Right hindlimb (tissue), 1 donor: ENCODE measurements at regions not wholly inside any gene's neighbourhood (a gene's known extent, or its start where the extent isn't known, plus 50 kb on each side); places are given as distances from the start of the nearest gene placed in this dataset.
A peak's percentile ranks its signal among the peaks of the same experiment; 100 is the strongest.
"Not testable (repeated sequence)": the region's sequence is repeated elsewhere in the genome, so short reads cannot be mapped to it uniquely, and the experiment has no call there.

Experiments
- DNase-seq: peaks from one replicate; pipeline ENCODE4 v3.0.0-alpha.2; 2018

GRCh38 chr6:156599366-156599765 is 177.8 kb upstream of the ARID1B start:
- DNase-seq: peak; percentile 58

- DNase-seq: no peak
These were observed 178.4 kb upstream of the ARID1B start for GRCh38 chr6:156598855-156599180.

GRCh38 chr6:156598071-156598854 is 178.9 kb upstream of the ARID1B start:
- no peak for DNase-seq

GRCh38 chr6:156597095-156597494 is 180.1 kb upstream of the ARID1B start:
- DNase-seq: no peak

- DNase-seq: no peak
These were observed 181.7 kb upstream of the ARID1B start for GRCh38 chr6:156595476-156595875.

- DNase-seq: no peak
These were observed 183.3 kb upstream of the ARID1B start for GRCh38 chr6:156593893-156594292.

- no peak for DNase-seq
These were observed 184.1 kb upstream of the ARID1B start for GRCh38 chr6:156593127-156593526.

GRCh38 chr6:156590482-156590881 is 186.7 kb upstream of the ARID1B start:
- DNase-seq: no peak

GRCh38 chr6:156589281-156589680 is 187.9 kb upstream of the ARID1B start:
- no peak for DNase-seq

- DNase-seq: no peak
These were observed 189.4 kb upstream of the ARID1B start for GRCh38 chr6:156587751-156588301.

GRCh38 chr6:156587071-156587470 is 190.1 kb upstream of the ARID1B start:
- DNase-seq: no peak

GRCh38 chr6:156585859-156586258 is 191.3 kb upstream of the ARID1B start:
- no peak for DNase-seq

- DNase-seq: not testable (repeated sequence)
These were observed 193.1 kb upstream of the ARID1B start for GRCh38 chr6:156584121-156584520.

- no peak for DNase-seq
These were observed 194.1 kb upstream of the ARID1B start for GRCh38 chr6:156583083-156583482.

GRCh38 chr6:156582509-156582992 is 194.6 kb upstream of the ARID1B start:
- DNase-seq: no peak

- DNase-seq: no peak
These were observed 197.6 kb upstream of the ARID1B start for GRCh38 chr6:156579564-156579963.

GRCh38 chr6:156577749-156578148 is 199.4 kb upstream of the ARID1B start:
- DNase-seq: no peak

- no peak for DNase-seq
These were observed 201.8 kb upstream of the ARID1B start for GRCh38 chr6:156575361-156575760.

- no peak for DNase-seq
These were observed 212.4 kb upstream of the ARID1B start for GRCh38 chr6:156564807-156565149.

- DNase-seq: peak; percentile 76
These were observed 212.9 kb upstream of the ARID1B start for GRCh38 chr6:156564127-156564806.

- DNase-seq: no peak
These were observed 213.5 kb upstream of the ARID1B start for GRCh38 chr6:156563714-156564113.

GRCh38 chr6:156562636-156563035 is 214.5 kb upstream of the ARID1B start:
- no peak for DNase-seq

GRCh38 chr6:156562019-156562418 is 215.2 kb upstream of the ARID1B start:
- no peak for DNase-seq

- DNase-seq: no peak
These were observed 216.7 kb upstream of the ARID1B start for GRCh38 chr6:156560476-156560875.
